ENCODE measurements at regions not wholly inside any gene's neighbourhood (a gene's known extent, or its start where the extent isn't known, plus 50 kb on each side); places are given as distances from the start of the nearest gene placed in this dataset.

DNA sequence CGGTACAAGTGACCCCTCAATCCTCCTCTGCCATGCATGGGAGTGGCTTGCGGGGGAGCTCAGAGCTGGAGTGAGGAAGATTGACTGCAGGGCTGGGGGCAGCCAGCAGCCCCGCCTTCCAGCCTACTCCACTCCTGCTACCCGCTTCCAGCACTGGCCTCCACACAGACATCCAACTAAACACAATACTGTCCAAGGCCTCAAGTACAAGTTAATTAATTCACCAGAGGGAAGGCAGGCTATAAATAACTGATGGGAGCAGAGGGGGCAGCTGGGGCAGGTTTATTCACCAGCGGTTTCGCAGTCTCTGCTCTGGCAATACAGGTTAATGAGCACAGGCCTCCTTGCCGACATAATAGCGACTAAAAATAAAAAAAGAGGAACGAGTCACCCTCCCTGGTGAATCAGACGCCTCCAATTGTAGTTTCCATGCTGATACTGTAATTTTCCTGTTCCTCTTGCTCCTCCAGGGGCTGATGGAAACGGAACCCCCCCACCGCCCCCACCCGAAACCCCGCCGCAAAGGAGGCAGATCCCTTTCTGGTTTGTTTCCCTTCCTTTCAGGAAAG, 166.4 kb upstream of the TLE3 start:
- Histone ChIP-seq H3K4me3 (replicated peaks; ENCODE audit: insufficient read depth, low read length) (no peak overlapping the region), H3K27ac (replicated peaks) (no peak overlapping the region), H3K27me3 (ENCODE audit: insufficient read depth, poor library complexity, severe bottlenecking) (no peaks in the 10 kb centered on the region)
- DNase-seq (ENCODE audit: low read depth in 1 of 2, low spot score in 1 of 2), result peak; percentile 70 to 74
- TF ChIP-seq SPI1 (IDR thresholded peaks at IDR 0.05; ENCODE audit: borderline replicate concordance, low read depth), result peak; percentile 44; the same call in 1 of the 2 replicates
- TF ChIP-seq, protein P1, sequence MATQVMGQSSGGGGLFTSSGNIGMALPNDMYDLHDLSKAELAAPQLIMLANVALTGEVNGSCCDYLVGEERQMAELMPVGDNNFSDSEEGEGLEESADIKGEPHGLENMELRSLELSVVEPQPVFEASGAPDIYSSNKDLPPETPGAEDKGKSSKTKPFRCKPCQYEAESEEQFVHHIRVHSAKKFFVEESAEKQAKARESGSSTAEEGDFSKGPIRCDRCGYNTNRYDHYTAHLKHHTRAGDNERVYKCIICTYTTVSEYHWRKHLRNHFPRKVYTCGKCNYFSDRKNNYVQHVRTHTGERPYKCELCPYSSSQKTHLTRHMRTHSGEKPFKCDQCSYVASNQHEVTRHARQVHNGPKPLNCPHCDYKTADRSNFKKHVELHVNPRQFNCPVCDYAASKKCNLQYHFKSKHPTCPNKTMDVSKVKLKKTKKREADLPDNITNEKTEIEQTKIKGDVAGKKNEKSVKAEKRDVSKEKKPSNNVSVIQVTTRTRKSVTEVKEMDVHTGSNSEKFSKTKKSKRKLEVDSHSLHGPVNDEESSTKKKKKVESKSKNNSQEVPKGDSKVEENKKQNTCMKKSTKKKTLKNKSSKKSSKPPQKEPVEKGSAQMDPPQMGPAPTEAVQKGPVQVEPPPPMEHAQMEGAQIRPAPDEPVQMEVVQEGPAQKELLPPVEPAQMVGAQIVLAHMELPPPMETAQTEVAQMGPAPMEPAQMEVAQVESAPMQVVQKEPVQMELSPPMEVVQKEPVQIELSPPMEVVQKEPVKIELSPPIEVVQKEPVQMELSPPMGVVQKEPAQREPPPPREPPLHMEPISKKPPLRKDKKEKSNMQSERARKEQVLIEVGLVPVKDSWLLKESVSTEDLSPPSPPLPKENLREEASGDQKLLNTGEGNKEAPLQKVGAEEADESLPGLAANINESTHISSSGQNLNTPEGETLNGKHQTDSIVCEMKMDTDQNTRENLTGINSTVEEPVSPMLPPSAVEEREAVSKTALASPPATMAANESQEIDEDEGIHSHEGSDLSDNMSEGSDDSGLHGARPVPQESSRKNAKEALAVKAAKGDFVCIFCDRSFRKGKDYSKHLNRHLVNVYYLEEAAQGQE (IDR thresholded peaks at IDR 0.05; ENCODE audit: insufficient replicate concordance, low read depth), result no peak

DNA sequence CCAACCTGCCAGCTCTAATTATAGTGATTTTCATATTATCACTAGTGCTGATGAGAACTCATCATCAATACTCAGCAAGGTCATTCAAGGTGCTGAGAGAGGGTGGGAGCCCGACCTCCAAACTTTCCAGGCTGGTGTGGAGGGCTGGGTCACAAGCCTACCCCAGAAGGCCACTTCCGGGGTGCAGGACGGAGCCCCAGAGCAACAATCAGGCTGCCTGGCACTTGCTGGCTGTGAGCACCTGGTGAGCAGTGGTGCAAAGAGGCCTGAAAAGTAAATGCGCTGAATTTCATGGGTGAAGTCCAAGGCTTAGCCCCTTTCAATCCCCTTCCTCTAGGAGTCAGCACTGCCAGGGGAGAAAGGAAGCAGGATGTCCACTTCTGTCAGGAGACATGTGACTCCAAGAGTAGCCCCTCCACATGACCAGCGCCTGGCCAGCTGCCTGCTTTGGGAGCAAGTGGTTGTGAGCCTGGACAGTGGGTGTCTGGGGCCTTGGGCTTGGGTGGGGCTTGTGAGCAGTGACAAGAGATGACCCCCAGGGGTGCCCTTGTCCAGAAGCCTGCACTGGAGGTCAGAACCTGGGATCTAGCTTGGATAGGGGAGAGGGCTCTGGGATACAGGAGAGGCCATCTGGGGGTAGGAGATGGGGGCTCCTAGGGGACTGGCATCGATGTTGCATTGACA, 165.0 kb upstream of the TLE3 start:
- no peaks in the 10 kb centered on the region for H3K27me3 ChIP-seq (ENCODE audit: insufficient read depth, poor library complexity, severe bottlenecking)
- TF ChIP-seq, protein P1 (IDR thresholded peaks at IDR 0.05; ENCODE audit: insufficient replicate concordance, low read depth), result no peak
- no peak for TF ChIP-seq GABPA (IDR thresholded peaks at IDR 0.05; ENCODE audit: low read depth)
- TF ChIP-seq SPI1 (IDR thresholded peaks at IDR 0.05; ENCODE audit: borderline replicate concordance, low read depth), result no peak
- TF ChIP-seq POLR2AphosphoS5 (IDR thresholded peaks at IDR 0.05; ENCODE audit: low read depth), result no peak
- TF ChIP-seq, protein P2, sequence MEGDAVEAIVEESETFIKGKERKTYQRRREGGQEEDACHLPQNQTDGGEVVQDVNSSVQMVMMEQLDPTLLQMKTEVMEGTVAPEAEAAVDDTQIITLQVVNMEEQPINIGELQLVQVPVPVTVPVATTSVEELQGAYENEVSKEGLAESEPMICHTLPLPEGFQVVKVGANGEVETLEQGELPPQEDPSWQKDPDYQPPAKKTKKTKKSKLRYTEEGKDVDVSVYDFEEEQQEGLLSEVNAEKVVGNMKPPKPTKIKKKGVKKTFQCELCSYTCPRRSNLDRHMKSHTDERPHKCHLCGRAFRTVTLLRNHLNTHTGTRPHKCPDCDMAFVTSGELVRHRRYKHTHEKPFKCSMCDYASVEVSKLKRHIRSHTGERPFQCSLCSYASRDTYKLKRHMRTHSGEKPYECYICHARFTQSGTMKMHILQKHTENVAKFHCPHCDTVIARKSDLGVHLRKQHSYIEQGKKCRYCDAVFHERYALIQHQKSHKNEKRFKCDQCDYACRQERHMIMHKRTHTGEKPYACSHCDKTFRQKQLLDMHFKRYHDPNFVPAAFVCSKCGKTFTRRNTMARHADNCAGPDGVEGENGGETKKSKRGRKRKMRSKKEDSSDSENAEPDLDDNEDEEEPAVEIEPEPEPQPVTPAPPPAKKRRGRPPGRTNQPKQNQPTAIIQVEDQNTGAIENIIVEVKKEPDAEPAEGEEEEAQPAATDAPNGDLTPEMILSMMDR (IDR thresholded peaks at IDR 0.05; ENCODE audit: insufficient read depth, low read length), result no peak
- H3K4me3 ChIP-seq (replicated peaks; ENCODE audit: insufficient read depth, low read length), result no peak overlapping the region
- no peak overlapping the region for H3K27ac ChIP-seq (replicated peaks)
- DNase-seq (ENCODE audit: low read depth in 1 of 2, low spot score in 1 of 2), result no peak

- Histone ChIP-seq H3K27me3 (ENCODE audit: insufficient read depth, poor library complexity, severe bottlenecking) (no peaks in the 10 kb centered on the region), H3K4me3 (replicated peaks; ENCODE audit: insufficient read depth, low read length) (no peak overlapping the region), H3K27ac (replicated peaks) (no peak overlapping the region)
- no peak for DNase-seq (ENCODE audit: low read depth in 1 of 2, low spot score in 1 of 2)
- TF ChIP-seq SPI1 (IDR thresholded peaks at IDR 0.05; ENCODE audit: borderline replicate concordance, low read depth), result no peak
- TF ChIP-seq GABPA (IDR thresholded peaks at IDR 0.05; ENCODE audit: low read depth), result no peak
- TF ChIP-seq, protein P2 (IDR thresholded peaks at IDR 0.05; ENCODE audit: insufficient read depth, low read length), result no peak
- no peak for TF ChIP-seq POLR2AphosphoS5 (IDR thresholded peaks at IDR 0.05; ENCODE audit: low read depth)
- TF ChIP-seq, protein P1 (IDR thresholded peaks at IDR 0.05; ENCODE audit: insufficient replicate concordance, low read depth), result no peak
Observed at GRCh38 chr15:70262171-70262570, 164.5 kb upstream of the TLE3 start.
